ENCODE measurements at regions not wholly inside any gene's neighbourhood (a gene's known extent, or its start where the extent isn't known, plus 50 kb on each side); places are given as distances from the start of the nearest gene placed in this dataset.

- ATAC-seq, result no peak
- H3K27ac Mint-ChIP-seq, result no peak overlapping the region
- no peak overlapping the region for H3K4me3 Mint-ChIP-seq
- peaks cover 10% of the 10 kb centered on the region for H3K9me3 Mint-ChIP-seq
- H3K27me3 Mint-ChIP-seq, result peaks cover 21% of the 10 kb centered on the region
- H3K4me1 Mint-ChIP-seq, result no peaks in the 10 kb centered on the region
- no peak for DNase-seq
- no peaks in the 10 kb centered on the region for H3K36me3 Mint-ChIP-seq (ENCODE audit: low read depth)
Measured at GRCh38 chr7:118615-119391, 73.6 kb upstream of the FAM20C start.

GRCh38 chr7:119392-120163 is 72.8 kb upstream of the FAM20C start:
- DNase-seq, result no peak
- Mint-ChIP-seq H3K4me1 (no peaks in the 10 kb centered on the region), H3K9me3 (peaks cover 2% of the 10 kb centered on the region), H3K27me3 (peaks cover 13% of the 10 kb centered on the region), H3K27ac (no peak overlapping the region), H3K4me3 (no peak overlapping the region), H3K36me3 (ENCODE audit: low read depth) (no peaks in the 10 kb centered on the region)
- no peak for ATAC-seq

GRCh38 chr7:120164-120991 is 72.0 kb upstream of the FAM20C start:
- Mint-ChIP-seq H3K27me3 (peaks cover 11% of the 10 kb centered on the region), H3K27ac (no peak overlapping the region), H3K9me3 (no peaks in the 10 kb centered on the region), H3K4me3 (no peak overlapping the region), H3K4me1 (no peaks in the 10 kb centered on the region), H3K36me3 (ENCODE audit: low read depth) (no peaks in the 10 kb centered on the region)
- DNase-seq (no peak), ATAC-seq (no peak)

GRCh38 chr7:121002-121785 is 71.2 kb upstream of the FAM20C start:
- no peaks in the 10 kb centered on the region for H3K4me1 Mint-ChIP-seq
- H3K4me3 Mint-ChIP-seq, result no peak overlapping the region
- ATAC-seq (no peak), DNase-seq (no peak)
- H3K9me3 Mint-ChIP-seq, result no peaks in the 10 kb centered on the region
- no peaks in the 10 kb centered on the region for H3K36me3 Mint-ChIP-seq (ENCODE audit: low read depth)
- no peak overlapping the region for H3K27ac Mint-ChIP-seq
- H3K27me3 Mint-ChIP-seq, result peaks cover 11% of the 10 kb centered on the region

- DNase-seq (no peak), ATAC-seq (no peak)
- Mint-ChIP-seq H3K36me3 (ENCODE audit: low read depth) (no peaks in the 10 kb centered on the region), H3K4me1 (no peaks in the 10 kb centered on the region), H3K27me3 (peaks cover 5% of the 10 kb centered on the region), H3K27ac (no peak overlapping the region), H3K4me3 (no peak overlapping the region), H3K9me3 (no peaks in the 10 kb centered on the region)
Measured at GRCh38 chr7:123237-123636, 69.1 kb upstream of the FAM20C start.

GRCh38 chr7:124130-124949 is 68.0 kb upstream of the FAM20C start:
- no peaks in the 10 kb centered on the region for H3K9me3 Mint-ChIP-seq
- ATAC-seq (no peak), DNase-seq (no peak)
- H3K36me3 Mint-ChIP-seq (ENCODE audit: low read depth), result no peaks in the 10 kb centered on the region
- no peak overlapping the region for H3K4me3 Mint-ChIP-seq
- H3K27me3 Mint-ChIP-seq, result no peaks in the 10 kb centered on the region
- H3K4me1 Mint-ChIP-seq, result no peaks in the 10 kb centered on the region
- no peak overlapping the region for H3K27ac Mint-ChIP-seq

GRCh38 chr7:125061-125475 is 67.3 kb upstream of the FAM20C start:
- Mint-ChIP-seq H3K9me3 (no peaks in the 10 kb centered on the region), H3K27me3 (no peaks in the 10 kb centered on the region), H3K36me3 (ENCODE audit: low read depth) (no peaks in the 10 kb centered on the region), H3K4me3 (no peak overlapping the region), H3K27ac (no peak overlapping the region), H3K4me1 (no peaks in the 10 kb centered on the region)
- no peak for ATAC-seq
- DNase-seq, result no peak

GRCh38 chr7:125661-126060 is 66.7 kb upstream of the FAM20C start:
- H3K4me1 Mint-ChIP-seq, result no peaks in the 10 kb centered on the region
- no peaks in the 10 kb centered on the region for H3K9me3 Mint-ChIP-seq
- H3K27ac Mint-ChIP-seq, result no peak overlapping the region
- H3K27me3 Mint-ChIP-seq, result no peaks in the 10 kb centered on the region
- DNase-seq (no peak), ATAC-seq (no peak)
- H3K4me3 Mint-ChIP-seq, result no peak overlapping the region
- no peaks in the 10 kb centered on the region for H3K36me3 Mint-ChIP-seq (ENCODE audit: low read depth)

- no peaks in the 10 kb centered on the region for H3K4me1 Mint-ChIP-seq
- no peaks in the 10 kb centered on the region for H3K36me3 Mint-ChIP-seq (ENCODE audit: low read depth)
- H3K9me3 Mint-ChIP-seq, result no peaks in the 10 kb centered on the region
- no peak for DNase-seq
- no peaks in the 10 kb centered on the region for H3K27me3 Mint-ChIP-seq
- H3K27ac Mint-ChIP-seq, result no peak overlapping the region
- H3K4me3 Mint-ChIP-seq, result no peak overlapping the region
- no peak for ATAC-seq
Measured at GRCh38 chr7:126368-126767, 66.0 kb upstream of the FAM20C start.

- H3K9me3 Mint-ChIP-seq, result no peaks in the 10 kb centered on the region
- no peaks in the 10 kb centered on the region for H3K36me3 Mint-ChIP-seq (ENCODE audit: low read depth)
- DNase-seq, result no peak
- ATAC-seq, result no peak
- no peaks in the 10 kb centered on the region for H3K4me1 Mint-ChIP-seq
- H3K27me3 Mint-ChIP-seq, result no peaks in the 10 kb centered on the region
- H3K4me3 Mint-ChIP-seq, result no peak overlapping the region
- H3K27ac Mint-ChIP-seq, result no peak overlapping the region
Measured at GRCh38 chr7:127064-127598, 65.2 kb upstream of the FAM20C start.

- no peak for DNase-seq
- Mint-ChIP-seq H3K27ac (no peak overlapping the region), H3K9me3 (no peaks in the 10 kb centered on the region), H3K4me1 (no peaks in the 10 kb centered on the region), H3K27me3 (no peaks in the 10 kb centered on the region), H3K36me3 (ENCODE audit: low read depth) (no peaks in the 10 kb centered on the region), H3K4me3 (no peak overlapping the region)
- no peak for ATAC-seq
Measured at GRCh38 chr7:128171-129080, 63.9 kb upstream of the FAM20C start.

GRCh38 chr7:129366-130221 is 62.8 kb upstream of the FAM20C start:
- Mint-ChIP-seq H3K4me3 (no peak overlapping the region), H3K27ac (no peak overlapping the region), H3K36me3 (ENCODE audit: low read depth) (no peaks in the 10 kb centered on the region), H3K9me3 (no peaks in the 10 kb centered on the region), H3K27me3 (peaks cover under 1% of the 10 kb centered on the region), H3K4me1 (no peaks in the 10 kb centered on the region)
- no peak for ATAC-seq
- no peak for DNase-seq
